Mesodermal cell (in vitro differentiated cells): ENCODE measurements at regions not wholly inside any gene's neighbourhood (a gene's known extent, or its start where the extent isn't known, plus 50 kb on each side); places are given as distances from the start of the nearest gene placed in this dataset.

Experiments
- H3K27ac ChIP-seq: 2 replicates; pipeline ENCODE4 v1.7.0; 2013; ENCODE audit warnings: mild to moderate bottlenecking, low read depth, low read length, moderate library complexity; ENCODE audit not compliant: severe bottlenecking
- H3K36me3 ChIP-seq: 2 replicates; pipeline ENCODE4 v1.7.1; 2013; ENCODE audit warnings: mild to moderate bottlenecking, low read length, moderate library complexity; ENCODE audit not compliant: control insufficient read depth, insufficient read depth
- H3K4me1 ChIP-seq: one replicate; pipeline ENCODE4 v1.7.1; 2013; ENCODE audit warnings: mild to moderate bottlenecking, low read length; ENCODE audit not compliant: insufficient read depth, control insufficient read depth, poor library complexity, severe bottlenecking
- H3K4me3 ChIP-seq: 2 replicates; pipeline ENCODE4 v1.7.0; 2013; ENCODE audit warnings: low read length, control low read depth, mild to moderate bottlenecking; ENCODE audit not compliant: insufficient read depth, poor library complexity, severe bottlenecking; ENCODE audit errors: extremely low read depth
- H3K9me3 ChIP-seq: 2 replicates; pipeline ENCODE4 v1.7.1; 2013; ENCODE audit warnings: mild to moderate bottlenecking, low read length, moderate library complexity; ENCODE audit not compliant: control insufficient read depth
- WGBS, 2 experiments: methylation state at CpG; one replicate each; pipeline ENCODE4 v1.1.5; 2013; ENCODE audit warnings: missing lambda C conversion rate in 2 of 2; ENCODE audit not compliant: insufficient coverage in 2 of 2; 5-methylcytosine and 5-hydroxymethylcytosine counted together

DNA sequence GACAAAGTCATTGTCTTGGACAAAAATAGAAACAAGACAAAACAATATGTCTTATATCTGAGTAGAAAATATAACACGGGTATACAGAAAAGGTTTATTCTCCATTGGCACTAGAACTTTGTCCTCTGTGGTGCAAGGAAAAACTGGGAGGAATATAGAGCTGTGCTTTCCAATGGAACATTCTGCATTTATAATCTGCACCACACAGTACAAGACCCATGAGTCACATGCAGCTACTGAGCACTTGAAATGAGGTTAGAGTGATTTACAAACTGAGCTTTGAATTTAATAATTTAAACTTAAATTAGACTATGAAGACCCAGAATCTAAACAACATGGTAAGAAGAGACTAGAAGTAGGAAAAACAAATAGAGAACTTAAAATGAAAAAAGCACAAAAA is 86.1 kb downstream of the RAP2A start:
- Histone ChIP-seq H3K27ac (no peak overlapping the region), H3K4me3 (no peak overlapping the region), H3K4me1 (no peaks in the 10 kb centered on the region), H3K36me3 (no peaks in the 10 kb centered on the region), H3K9me3 (no peaks in the 10 kb centered on the region)
- WGBS, 2 experiments, result no CpG with 5 or more reads among the region's 1 CpG

DNA sequence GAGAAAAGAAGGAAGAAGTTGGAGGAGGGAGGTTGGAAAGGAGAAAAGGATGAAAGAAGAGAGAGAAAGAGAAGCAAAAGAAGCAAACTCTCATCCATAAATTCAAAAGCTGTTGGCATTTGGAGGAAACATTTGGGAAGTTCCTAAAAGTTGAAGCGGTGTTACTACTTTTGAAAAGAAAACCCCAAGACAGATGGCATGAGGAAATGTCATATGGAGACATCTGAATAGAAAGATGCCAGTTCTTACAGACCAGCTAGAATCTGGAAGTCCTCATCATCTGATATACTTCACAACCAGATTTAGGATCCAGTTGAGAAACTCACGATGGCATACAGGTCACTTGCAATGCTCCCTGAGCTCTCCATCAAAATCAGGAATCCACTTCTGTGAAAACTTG is 86.9 kb downstream of the RAP2A start:
- Histone ChIP-seq H3K4me1 (no peaks in the 10 kb centered on the region), H3K9me3 (no peaks in the 10 kb centered on the region)
- 100% methylated on average over 1 of the region's 2 CpGs; no CpG with 5 or more reads in 1 of the 2 experiments for WGBS, 2 experiments

DNA sequence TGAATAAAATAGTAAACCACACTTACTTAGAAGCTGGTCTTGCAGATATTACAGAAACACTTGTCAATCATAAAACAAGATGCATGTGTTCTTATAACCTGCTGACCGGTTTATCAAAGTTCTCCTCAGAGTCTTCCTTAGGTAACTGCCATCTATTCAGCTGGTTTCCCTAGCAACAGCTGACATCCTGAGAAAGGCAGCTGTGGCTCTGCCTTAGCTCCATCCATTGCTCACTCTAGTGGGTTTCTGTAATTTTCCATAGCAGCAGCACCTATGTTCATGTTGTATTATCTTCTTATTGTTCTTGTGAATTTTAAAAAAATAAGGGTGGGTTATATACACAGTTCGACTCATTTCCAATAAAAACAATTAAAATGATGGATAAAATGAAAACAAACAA is 87.8 kb downstream of the RAP2A start:
- Histone ChIP-seq H3K4me1 (no peaks in the 10 kb centered on the region), H3K36me3 (no peaks in the 10 kb centered on the region), H3K4me3 (no peak overlapping the region), H3K9me3 (no peaks in the 10 kb centered on the region), H3K27ac (no peak overlapping the region)
- 100% methylated on average over 1 of the region's 2 CpGs for WGBS, 2 experiments

More for the DNA sequence above, 86.9 kb downstream of the RAP2A start:
- Histone ChIP-seq H3K36me3 (no peaks in the 10 kb centered on the region), H3K27ac (no peak overlapping the region), H3K4me3 (no peak overlapping the region)

DNA sequence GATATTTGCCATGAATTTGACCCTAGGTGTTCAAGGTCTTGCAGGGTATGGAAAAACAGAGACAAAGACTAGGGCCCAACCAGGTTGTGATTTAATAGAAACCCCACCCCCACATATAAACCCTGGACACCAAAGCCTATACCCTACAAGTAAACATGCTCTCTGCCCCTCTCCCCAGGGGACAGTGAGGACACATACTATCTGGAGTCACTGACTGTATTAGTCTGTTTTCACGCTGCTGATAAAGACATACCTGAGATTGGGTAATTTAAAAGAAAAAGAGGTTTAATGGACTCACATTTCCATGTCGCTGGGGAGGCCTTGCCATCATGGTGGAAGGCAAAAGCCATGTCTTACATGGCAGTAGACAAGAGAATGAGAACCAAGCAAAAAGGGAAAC is 88.3 kb downstream of the RAP2A start:
- Histone ChIP-seq H3K4me1 (no peaks in the 10 kb centered on the region), H3K9me3 (no peaks in the 10 kb centered on the region), H3K36me3 (no peaks in the 10 kb centered on the region), H3K27ac (no peak overlapping the region), H3K4me3 (no peak overlapping the region)
- WGBS, 2 experiments, result 100% methylated on average over 1 of the region's 2 CpGs; no CpG with 5 or more reads in 1 of the 2 experiments

DNA sequence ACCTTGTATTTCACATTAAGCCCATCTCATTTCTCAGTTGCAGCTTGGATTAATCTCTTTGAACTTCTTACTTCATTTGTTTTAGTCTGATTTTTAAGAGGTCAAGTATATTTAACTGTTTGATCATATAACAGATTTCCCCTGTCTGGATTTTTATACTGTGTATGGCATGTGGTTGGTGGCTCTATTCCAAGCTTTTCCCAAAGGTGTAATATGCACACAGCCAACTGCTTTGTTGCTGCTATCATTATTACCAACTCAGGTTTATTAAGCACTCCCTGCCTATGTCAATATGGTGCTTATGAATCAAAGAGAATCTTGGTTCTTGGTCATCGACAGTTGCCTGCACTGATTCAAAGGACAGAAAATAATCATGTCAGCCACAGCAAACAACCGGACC is 92.6 kb downstream of the RAP2A start:
- no peak overlapping the region for H3K4me3 ChIP-seq
- no peaks in the 10 kb centered on the region for H3K4me1 ChIP-seq
- no peaks in the 10 kb centered on the region for H3K9me3 ChIP-seq
- 78 to 100% methylated on average over 2 of the region's 2 CpGs for WGBS, 2 experiments
- no peak overlapping the region for H3K27ac ChIP-seq
- no peaks in the 10 kb centered on the region for H3K36me3 ChIP-seq

DNA sequence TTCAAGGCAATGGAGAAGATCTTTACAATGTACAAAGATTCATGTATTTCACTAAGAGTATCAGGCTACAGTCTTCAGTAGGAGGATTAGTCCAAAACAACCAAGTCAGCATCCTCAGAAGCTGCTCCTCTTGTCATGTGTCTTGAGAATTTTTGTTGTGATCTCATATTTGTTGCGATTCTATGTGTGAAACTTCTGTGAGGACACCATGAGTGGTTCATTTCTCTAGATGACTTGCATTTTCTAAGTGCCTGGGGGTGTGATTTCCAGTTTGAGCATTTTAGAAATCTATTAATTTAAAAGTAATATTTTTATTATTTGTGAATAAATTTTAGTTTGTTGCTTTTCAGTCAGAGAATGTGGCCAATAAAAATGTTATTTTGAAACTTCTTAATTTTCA is 94.5 kb downstream of the RAP2A start:
- Histone ChIP-seq H3K4me3 (no peak overlapping the region), H3K36me3 (no peaks in the 10 kb centered on the region), H3K9me3 (no peaks in the 10 kb centered on the region), H3K27ac (no peak overlapping the region), H3K4me1 (no peaks in the 10 kb centered on the region)
- no CpG with 5 or more reads among the region's 1 CpG for WGBS, 2 experiments

DNA sequence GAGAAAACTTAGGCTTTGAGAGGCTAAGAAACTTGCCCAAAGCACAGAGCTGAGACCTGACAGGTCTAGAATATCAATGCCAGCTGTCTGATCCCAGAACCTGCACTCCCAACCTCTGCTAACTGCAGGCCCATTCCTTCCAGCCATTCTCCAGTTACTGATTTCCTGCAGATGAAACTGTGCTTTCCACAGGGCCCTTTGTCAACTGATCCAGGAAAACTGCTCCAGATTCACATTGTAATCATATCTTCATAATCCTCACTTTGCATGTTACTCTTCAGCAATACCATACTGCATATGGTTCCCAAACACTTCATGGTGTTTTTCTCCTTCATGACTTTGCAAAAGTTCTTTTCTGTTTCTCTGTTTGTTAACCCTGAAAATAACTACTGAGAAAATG is 100.6 kb downstream of the RAP2A start:
- Histone ChIP-seq H3K27ac (no peak overlapping the region), H3K36me3 (no peaks in the 10 kb centered on the region), H3K9me3 (no peaks in the 10 kb centered on the region), H3K4me3 (no peak overlapping the region), H3K4me1 (peaks cover 3% of the 10 kb centered on the region)

DNA sequence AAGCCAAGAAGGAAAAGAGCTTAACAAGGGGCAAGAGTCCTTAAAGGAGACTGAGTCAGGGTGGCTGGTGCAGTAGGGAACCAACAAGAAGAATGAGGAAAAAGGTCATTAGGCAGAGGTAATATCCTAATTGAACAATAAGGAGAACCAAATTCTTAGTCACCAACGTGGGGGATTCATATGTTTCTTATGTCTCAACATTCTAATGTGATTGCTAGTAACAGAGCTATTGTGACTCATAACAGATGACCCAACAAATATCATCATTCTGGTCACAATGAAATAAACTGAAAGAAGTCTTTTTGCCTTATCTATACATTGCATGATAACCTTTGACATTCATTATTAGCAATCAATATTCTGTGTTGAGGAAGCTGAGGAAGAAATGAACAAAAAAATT is 101.6 kb downstream of the RAP2A start:
- no peak overlapping the region for H3K4me3 ChIP-seq
- WGBS, 2 experiments, result no CpG with 5 or more reads among the region's 1 CpG
- H3K36me3 ChIP-seq, result no peaks in the 10 kb centered on the region
- H3K9me3 ChIP-seq, result no peaks in the 10 kb centered on the region
- H3K27ac ChIP-seq, result no peak overlapping the region
- H3K4me1 ChIP-seq, result peaks cover 3% of the 10 kb centered on the region

DNA sequence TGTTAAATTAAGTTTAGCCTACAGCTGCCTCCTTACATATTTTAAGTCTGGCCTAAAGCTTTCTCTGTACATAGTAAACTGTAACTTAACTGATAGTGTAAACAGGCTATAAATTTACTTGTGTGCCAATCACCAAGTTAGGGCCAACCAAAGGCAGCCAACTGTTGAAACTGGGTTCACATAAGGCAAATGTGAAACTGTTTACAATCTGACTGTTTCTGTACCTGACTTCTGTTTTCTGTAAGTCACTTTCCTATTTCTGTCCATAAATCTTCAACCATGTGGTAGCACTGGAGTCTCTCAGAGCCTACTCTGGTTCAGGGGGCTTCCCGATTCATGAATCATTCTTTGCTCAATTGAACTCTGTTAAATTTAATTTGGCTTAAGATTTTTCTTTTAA is 103.1 kb downstream of the RAP2A start:
- Histone ChIP-seq H3K4me1 (peaks cover 3% of the 10 kb centered on the region), H3K36me3 (no peaks in the 10 kb centered on the region), H3K27ac (no peak overlapping the region), H3K4me3 (no peak overlapping the region), H3K9me3 (no peaks in the 10 kb centered on the region)
- WGBS, 2 experiments, result no CpG with 5 or more reads among the region's 1 CpG

DNA sequence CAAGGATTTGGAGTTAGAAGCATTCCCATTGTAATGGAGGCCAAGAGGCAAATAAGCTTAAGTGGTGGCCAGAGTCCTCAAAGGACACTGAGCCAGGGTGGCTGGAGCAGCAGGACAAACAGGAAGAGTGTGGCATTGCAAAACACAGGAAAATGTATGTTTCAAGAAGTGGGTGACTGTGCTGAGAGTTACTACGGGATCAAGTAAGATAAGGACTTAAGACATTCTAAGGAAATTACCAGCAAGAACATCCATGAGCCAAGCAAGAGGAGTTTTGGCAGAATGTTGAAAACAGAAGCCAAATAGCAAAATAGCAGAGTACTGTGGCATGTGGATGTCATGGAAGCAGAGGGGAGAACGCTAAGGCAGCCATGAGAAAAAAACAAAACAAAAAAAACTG is 104.2 kb downstream of the RAP2A start:
- no peak overlapping the region for H3K4me3 ChIP-seq
- H3K4me1 ChIP-seq, result peaks cover 3% of the 10 kb centered on the region
- no peaks in the 10 kb centered on the region for H3K36me3 ChIP-seq
- H3K27ac ChIP-seq, result no peak overlapping the region
- WGBS, 2 experiments, result 95 to 100% methylated on average over 2 of the region's 2 CpGs
- no peaks in the 10 kb centered on the region for H3K9me3 ChIP-seq

DNA sequence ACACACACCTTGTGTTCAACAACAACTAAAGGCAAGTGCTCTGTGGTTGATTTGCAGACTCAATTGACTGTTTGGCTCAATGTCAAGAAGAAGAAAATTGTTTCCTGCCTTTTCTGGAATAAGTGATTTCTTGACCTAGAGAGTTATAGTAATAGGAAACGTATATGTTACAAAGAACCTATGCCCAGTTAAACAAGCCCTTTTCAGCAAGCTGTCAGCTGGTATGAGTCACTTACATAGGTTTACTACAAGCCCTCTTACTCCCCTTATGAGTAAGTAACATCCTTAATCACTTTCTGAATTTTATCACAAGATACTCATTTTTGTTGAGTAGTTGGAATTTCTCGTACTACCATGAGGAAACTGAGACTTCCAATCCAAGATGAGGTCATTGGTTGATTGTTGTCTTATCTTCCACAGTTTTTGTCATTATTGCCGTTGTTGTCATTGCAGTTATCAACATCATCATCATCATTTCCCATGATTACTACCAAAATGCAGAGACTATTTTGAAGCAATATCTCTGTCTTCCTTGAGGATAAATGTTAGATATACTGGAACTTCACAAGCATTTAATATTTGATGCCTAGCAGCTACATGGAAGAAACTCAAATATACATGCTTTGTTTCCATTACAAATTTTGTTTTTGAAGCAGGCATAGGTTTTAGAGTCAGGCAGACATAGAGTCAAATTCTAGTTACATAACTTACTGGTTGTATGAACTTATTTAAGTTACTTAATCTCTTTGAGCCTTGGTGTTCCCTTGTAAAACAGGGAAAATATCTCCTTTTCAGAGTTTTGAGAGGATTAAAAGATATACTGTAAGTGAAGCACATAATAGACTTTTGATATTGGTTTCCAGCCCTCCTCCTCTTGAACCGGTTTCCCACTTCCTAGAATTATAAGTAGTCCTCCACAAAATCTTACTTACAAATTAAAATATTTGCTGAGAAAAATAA is 106.0 kb downstream of the RAP2A start:
- no peaks in the 10 kb centered on the region for H3K36me3 ChIP-seq
- H3K4me1 ChIP-seq, result peaks cover 3% of the 10 kb centered on the region
- WGBS, 2 experiments, result no CpG with 5 or more reads among the region's 4 CpGs
- no peaks in the 10 kb centered on the region for H3K9me3 ChIP-seq
- no peak overlapping the region for H3K4me3 ChIP-seq
- no peak overlapping the region for H3K27ac ChIP-seq
